Ishikawa (cell line): ENCODE measurements at regions not wholly inside any gene's neighbourhood (a gene's known extent, or its start where the extent isn't known, plus 50 kb on each side); places are given as distances from the start of the nearest gene placed in this dataset.

Source experiments
- EP300 ChIP-seq: IDR thresholded peaks from 2 replicates; pipeline ENCODE4 v1.6.1; 2012; ENCODE audit warnings: borderline replicate concordance
- FOXM1 ChIP-seq: IDR thresholded peaks from 2 replicates; pipeline ENCODE4 v1.6.1; 2012; ENCODE audit warnings: low read depth, borderline replicate concordance
- RAD21 ChIP-seq: IDR thresholded peaks from 2 replicates; pipeline ENCODE4 v1.6.1; 2012; ENCODE audit warnings: low read depth
- TAF1 ChIP-seq: IDR thresholded peaks from 2 replicates; pipeline ENCODE4 v1.6.1; 2012; ENCODE audit warnings: low read depth, mild to moderate bottlenecking
- TEAD4 ChIP-seq: IDR thresholded peaks from 2 replicates; pipeline ENCODE4 v1.6.1; 2012
- TF ChIP-seq, protein P1 (sequence below): IDR thresholded peaks from 2 replicates; pipeline ENCODE4 v1.6.1; 2012; ENCODE audit warnings: low read depth, mild to moderate bottlenecking
- TF ChIP-seq, protein P2 (sequence below): IDR thresholded peaks from 2 replicates; pipeline ENCODE4 v1.6.1; 2012

DNA sequence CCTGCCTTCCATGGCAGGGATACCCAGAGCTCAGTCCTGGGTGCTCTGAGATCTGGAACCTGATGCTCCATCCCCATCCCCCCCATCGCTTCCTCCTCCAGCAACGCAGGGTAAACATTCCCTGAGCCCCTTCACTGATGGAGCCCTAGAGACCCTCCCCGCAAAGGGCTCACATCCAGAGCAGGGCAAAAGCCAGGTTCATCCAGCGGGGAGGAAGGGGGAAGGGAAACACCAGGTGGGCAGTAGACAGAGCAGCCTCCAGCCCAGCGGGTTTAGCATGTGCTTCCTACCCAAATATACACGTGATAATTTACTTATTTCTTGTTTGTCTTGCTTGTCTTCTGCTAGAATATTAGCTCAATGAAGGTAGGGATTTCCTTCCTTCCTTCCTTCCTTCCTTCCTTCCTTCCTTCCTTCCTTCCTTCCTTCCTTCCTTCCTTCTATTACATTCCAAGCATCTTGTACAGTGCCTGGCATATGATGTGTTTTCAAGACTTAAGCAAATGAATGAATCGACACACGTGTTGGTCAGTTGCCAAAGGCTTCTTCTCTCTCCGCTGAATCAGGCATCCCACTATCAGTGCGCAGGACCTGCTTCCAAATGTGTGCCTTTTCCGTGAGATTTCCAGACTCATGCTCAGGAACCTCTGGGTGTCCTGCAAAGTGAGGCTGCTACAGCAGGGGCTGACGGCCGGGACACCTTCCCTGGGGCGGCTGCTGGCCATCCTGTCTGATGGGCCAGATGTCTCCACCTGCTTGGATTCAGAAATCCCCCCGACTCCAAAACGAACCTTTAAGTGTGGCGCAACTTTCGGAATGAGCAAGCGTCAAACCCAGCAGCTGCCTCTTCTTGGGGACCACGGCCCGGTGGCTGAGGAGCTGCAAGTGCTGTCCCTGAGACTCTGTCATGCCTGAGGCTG is 955.1 kb downstream of the BRD1 start:
- TF ChIP-seq FOXM1 (no peak), EP300 (no peak), RAD21 (no peak), TEAD4 (no peak), TAF1 (no peak)
- TF ChIP-seq, protein P1, sequence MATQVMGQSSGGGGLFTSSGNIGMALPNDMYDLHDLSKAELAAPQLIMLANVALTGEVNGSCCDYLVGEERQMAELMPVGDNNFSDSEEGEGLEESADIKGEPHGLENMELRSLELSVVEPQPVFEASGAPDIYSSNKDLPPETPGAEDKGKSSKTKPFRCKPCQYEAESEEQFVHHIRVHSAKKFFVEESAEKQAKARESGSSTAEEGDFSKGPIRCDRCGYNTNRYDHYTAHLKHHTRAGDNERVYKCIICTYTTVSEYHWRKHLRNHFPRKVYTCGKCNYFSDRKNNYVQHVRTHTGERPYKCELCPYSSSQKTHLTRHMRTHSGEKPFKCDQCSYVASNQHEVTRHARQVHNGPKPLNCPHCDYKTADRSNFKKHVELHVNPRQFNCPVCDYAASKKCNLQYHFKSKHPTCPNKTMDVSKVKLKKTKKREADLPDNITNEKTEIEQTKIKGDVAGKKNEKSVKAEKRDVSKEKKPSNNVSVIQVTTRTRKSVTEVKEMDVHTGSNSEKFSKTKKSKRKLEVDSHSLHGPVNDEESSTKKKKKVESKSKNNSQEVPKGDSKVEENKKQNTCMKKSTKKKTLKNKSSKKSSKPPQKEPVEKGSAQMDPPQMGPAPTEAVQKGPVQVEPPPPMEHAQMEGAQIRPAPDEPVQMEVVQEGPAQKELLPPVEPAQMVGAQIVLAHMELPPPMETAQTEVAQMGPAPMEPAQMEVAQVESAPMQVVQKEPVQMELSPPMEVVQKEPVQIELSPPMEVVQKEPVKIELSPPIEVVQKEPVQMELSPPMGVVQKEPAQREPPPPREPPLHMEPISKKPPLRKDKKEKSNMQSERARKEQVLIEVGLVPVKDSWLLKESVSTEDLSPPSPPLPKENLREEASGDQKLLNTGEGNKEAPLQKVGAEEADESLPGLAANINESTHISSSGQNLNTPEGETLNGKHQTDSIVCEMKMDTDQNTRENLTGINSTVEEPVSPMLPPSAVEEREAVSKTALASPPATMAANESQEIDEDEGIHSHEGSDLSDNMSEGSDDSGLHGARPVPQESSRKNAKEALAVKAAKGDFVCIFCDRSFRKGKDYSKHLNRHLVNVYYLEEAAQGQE = no peak
- TF ChIP-seq, protein P2, sequence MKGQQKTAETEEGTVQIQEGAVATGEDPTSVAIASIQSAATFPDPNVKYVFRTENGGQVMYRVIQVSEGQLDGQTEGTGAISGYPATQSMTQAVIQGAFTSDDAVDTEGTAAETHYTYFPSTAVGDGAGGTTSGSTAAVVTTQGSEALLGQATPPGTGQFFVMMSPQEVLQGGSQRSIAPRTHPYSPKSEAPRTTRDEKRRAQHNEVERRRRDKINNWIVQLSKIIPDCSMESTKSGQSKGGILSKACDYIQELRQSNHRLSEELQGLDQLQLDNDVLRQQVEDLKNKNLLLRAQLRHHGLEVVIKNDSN = no peak
